HG03460 (cell line): ENCODE measurements at regions not wholly inside any gene's neighbourhood (a gene's known extent, or its start where the extent isn't known, plus 50 kb on each side); places are given as distances from the start of the nearest gene placed in this dataset.
"Not testable (repeated sequence)": the region's sequence is repeated elsewhere in the genome, so short reads cannot be mapped to it uniquely, and the experiment has no call there.

Experiments used
- ATAC-seq: cut with Tn5 transposase; IDR thresholded peaks from one replicate; pipeline ENCODE4 v1.9.1; 2021; ENCODE audit not compliant: unreplicated experiment

- ATAC-seq: no peak
Measured at GRCh38 chr12:30364822-30365221, 330.8 kb downstream of the IPO8 start.

- no peak for ATAC-seq
Measured at GRCh38 chr12:30361145-30361544, 334.5 kb downstream of the IPO8 start.

- no peak for ATAC-seq
Measured at GRCh38 chr12:30358671-30359070, 337.0 kb downstream of the IPO8 start.

DNA sequence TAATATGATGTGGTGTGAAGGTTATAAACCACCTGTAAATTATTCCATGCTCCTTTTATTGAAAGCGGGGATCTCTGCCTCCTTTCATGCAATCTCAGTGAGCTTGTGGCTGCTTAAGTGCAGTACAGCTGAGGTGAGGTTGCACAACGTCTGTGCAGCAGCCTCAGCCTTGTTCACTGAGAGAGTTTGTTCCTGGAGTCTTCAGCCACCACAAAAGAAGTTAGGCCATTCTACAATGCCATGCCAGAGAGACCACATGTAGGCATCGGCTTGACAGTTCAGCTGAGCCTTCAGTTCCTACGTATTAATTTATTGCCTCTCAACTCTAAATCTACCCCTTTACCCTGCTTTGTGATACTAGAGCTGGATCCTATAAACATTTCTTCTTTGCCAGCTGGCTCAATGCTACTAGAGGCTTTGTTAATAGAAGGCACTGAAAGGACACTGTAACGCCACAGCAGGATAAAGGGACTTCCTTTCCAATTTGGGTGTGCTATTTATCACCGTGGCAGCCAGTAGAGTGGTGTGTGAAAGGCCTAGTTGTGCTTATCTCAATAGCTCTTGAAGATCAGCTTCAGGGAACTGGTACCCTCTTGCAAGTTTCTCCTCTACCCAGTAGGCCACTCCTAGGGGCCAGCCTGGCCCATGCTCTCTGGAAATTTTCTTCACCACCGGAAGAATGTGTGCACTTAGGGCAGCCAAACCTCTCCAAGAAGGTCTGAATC is 337.7 kb downstream of the IPO8 start:
- no peak for ATAC-seq

GRCh38 chr12:30345744-30346471 is 349.8 kb downstream of the IPO8 start:
- ATAC-seq: no peak

DNA sequence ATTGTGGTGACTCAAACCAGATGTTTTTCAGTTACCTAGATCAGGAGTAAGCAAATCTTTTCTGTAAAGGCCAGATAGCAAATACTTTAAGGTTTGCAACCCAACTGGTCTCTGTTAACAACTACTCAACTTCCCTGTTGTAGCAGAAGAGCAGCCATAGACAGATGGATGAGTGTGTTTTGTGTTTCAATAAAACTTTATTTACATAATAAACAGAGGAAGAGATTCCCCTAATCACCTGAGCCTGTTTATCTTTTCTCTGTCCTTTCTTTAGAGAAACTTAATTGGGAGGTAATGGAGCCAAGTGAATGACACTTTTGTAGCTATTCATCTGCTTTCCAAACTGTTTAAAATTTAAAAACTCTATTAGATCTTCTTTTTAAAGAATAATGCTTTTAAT is 365.1 kb downstream of the IPO8 start:
- no peak for ATAC-seq

DNA sequence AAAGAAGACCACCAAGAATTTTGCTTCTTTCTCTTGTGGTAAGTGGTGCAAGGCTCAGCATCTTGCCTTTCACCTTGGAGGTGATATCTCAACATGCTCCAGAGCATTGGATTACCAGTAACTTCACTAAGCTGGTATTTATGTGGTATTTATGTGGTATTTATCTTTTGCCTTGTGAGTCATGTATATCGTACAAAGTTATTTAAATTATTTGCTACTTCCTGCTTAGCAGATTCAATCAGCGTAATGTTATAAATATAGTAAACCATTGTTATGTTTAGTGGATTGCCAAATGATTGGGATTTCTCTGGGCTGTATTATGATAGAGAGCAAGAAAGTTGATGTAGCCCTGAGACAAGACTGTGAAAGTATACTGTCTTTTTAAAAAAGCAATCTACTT is 366.4 kb downstream of the IPO8 start:
- no peak for ATAC-seq

- no peak for ATAC-seq
Measured at GRCh38 chr12:30323008-30323407, 372.7 kb downstream of the IPO8 start.

- ATAC-seq: no peak
Measured at GRCh38 chr12:30320561-30320960, 375.1 kb downstream of the IPO8 start.

GRCh38 chr12:30314506-30315100 is 381.1 kb downstream of the IPO8 start:
- no peak for ATAC-seq

DNA sequence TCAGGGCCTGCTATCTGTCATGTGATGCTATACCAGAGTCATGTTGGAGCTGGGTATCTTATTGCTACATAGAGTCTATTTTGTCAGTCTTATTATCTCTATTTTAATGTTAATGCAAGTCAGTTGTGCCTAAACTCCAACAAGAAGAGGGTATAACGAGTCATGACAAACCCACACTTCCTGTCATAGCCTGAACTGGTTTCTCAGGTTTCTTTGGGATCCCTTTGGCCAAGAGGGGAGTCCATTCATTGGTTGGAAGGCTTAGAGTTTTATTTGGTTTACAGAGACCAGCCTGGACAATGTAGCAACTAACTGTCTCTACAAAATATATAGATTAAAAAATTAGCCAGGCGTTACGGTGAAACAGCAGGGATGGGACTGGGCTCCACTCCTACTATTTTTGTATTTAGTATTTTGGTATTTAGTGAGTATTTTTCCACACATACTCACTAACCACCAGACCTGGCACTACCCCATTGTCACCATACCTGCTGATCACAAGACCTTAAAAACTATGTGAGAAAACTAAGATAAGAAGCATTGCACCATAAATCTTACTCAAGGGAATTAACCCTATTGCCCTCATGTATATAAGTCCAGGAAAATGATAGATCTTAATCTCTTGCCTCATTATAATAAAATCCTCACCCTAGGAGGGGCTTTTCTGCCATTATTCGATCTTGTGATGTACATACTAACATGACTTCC is 387.5 kb downstream of the IPO8 start:
- ATAC-seq: no peak

DNA sequence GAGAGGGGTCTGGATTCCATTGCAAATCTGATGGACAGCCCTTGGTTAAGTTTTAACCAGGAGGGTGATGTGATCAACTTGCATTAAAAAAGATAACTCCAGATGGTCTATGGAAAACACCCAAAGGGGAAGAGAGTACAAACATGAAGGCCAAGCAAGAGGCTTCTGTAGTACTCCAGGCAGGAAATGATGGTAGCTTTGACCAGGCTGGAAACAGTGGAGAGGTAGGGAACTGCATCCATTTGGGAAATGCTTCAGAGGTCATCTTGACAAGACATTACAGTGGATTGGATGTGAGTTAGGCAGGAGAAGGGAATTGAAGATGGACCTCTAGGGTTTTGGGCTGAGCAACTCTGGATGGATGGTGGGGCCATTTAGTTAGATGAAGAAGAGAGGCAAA is 391.1 kb downstream of the IPO8 start:
- ATAC-seq: no peak

DNA sequence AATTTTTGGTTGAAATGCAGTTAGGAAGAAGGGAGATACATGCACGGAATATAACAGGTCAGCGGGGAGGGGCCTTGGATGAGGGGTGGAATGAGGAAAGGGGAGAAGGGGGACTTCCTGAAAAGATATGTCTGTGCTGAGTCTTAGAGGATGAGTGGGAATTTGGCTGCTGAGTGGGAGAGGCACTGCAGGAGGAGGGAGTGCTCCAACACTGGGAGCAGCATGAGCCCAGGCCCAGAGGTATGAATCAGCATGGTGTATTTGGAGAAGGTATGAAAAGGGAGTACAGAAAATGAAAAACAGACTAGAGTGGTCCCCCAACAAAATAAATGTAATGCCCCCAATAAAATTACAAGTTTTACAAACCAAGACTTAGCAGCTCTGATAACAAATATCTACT is 394.4 kb downstream of the IPO8 start:
- no peak for ATAC-seq

DNA sequence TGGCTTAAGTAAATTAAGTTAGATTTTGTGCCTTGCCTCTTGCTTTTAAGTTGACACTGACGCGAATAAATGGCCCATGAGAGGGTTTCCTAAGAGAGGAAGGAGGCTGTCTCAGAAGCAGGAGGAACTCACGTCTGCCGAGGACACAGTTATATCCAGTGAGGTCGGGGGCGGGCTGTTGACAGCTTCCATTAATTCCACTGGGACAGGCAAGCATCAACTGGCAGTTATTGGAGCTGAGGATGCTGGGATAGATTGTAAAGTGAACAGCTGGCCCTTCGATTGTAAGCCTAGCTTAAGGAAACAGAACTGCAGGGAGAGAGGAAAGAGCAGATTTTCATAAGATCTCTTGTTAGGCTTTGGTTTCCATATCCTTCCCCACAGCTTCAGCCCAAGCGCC is 399.2 kb downstream of the IPO8 start:
- ATAC-seq: no peak

- ATAC-seq: no peak
Measured at GRCh38 chr12:30286345-30286926, 409.2 kb downstream of the IPO8 start.

- no peak for ATAC-seq
Measured at GRCh38 chr12:30278401-30278800, 417.3 kb downstream of the IPO8 start.

DNA sequence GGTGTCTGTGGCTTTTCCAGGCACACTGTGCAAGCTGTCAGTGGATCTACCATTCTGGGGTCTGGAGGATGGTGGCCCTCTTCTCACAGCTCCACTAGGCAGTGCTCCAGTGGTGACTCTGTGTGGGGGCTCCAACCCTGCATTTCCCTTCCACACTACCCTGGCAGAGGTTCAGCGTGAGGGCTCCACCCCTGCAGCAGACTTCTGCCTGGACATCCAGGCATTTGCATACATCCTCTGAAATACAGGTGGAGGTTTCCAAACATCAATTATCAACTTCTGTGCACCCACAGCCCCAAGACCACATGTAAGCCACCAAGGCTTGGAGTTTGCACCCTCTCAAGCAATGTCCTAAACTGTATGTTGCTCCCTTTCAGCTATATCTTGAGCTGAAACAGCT is 423.2 kb downstream of the IPO8 start:
- not testable (repeated sequence) for ATAC-seq

GRCh38 chr12:30269496-30269895 is 426.2 kb downstream of the IPO8 start:
- no peak for ATAC-seq

- ATAC-seq: no peak
Measured at GRCh38 chr12:30268041-30268440, 427.6 kb downstream of the IPO8 start.

GRCh38 chr12:30263434-30263833 is 432.2 kb downstream of the IPO8 start:
- no peak for ATAC-seq

DNA sequence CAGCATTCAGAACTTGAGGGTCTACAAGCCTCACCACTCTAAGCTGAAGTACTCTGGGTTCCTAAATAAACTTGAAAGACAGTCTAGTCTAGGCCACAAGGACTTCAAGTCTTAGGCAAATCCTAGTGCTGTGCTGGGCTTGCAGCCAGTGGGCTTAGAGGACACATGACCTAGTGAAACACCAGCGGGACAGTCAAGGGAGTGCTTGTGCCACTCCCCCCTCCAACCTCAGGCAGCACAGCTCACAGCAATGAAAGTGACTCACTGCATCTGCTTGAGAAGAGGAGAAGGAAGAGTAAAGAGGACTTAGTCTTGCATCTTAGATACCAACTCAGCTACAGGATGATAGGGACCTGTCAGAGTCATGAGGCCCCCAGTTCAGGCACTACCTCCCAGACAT is 438.1 kb downstream of the IPO8 start:
- ATAC-seq: no peak
